Activated CD8-positive, alpha-beta memory T cell treated with anti-CD3 and anti-CD28 coated beads for 1 hour (primary cell): ENCODE measurements at regions not wholly inside any gene's neighbourhood (a gene's known extent, or its start where the extent isn't known, plus 50 kb on each side); places are given as distances from the start of the nearest gene placed in this dataset.

ENCODE experiments used
- DNase-seq, 2 donors: peaks; one replicate each; pipeline ENCODE4 v3.0.0-alpha.2; 2020; ENCODE audit warnings: low read depth in 1 of 2; ENCODE audit errors: extremely low read depth in 1 of 2

DNA sequence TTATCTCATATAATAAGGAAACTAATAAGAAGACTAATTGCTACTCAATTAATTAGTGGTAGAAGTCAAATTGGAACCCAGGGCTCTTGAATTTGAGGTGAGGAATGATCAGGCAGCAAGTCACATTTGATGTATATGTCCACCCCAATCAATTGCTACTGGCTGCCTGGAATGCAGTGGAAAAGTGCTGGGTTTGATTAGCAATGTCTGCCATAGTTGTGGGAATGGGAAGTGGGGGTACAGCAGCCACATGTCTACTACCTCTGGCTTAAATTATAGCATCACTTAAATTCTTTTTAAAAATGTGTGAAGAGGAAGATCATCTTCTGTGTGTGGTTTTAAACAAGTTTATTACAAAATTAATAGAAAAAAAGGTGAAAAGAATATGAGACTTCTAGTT is 50.8 kb upstream of the NAV2 start:
- DNase-seq, result no peak

GRCh38 chr11:19660076-19660475 is 52.6 kb upstream of the NAV2 start:
- no peak for DNase-seq

GRCh38 chr11:19659529-19659928 is 53.1 kb upstream of the NAV2 start:
- no peak for DNase-seq

DNA sequence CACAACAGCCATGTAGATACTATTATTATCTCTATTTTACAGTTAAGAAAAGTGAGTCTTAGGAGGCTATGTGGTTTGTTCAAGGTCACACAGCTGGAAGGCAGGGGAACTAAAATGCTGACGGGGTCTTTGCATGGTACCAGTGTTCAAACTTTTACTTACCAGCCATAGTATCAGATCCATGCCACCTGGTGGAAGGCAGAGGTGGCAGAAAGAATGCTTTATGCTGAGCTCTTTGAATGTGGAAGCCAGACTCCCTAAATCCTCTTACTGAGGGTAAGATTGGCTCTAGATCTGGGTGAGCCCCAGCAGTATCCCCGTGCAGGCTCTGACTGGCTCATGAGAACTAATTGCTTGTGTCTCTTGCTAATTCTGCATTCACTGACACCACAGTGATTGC is 54.3 kb upstream of the NAV2 start:
- DNase-seq, result no peak

GRCh38 chr11:19656140-19656541 is 56.5 kb upstream of the NAV2 start:
- no peak for DNase-seq

DNA sequence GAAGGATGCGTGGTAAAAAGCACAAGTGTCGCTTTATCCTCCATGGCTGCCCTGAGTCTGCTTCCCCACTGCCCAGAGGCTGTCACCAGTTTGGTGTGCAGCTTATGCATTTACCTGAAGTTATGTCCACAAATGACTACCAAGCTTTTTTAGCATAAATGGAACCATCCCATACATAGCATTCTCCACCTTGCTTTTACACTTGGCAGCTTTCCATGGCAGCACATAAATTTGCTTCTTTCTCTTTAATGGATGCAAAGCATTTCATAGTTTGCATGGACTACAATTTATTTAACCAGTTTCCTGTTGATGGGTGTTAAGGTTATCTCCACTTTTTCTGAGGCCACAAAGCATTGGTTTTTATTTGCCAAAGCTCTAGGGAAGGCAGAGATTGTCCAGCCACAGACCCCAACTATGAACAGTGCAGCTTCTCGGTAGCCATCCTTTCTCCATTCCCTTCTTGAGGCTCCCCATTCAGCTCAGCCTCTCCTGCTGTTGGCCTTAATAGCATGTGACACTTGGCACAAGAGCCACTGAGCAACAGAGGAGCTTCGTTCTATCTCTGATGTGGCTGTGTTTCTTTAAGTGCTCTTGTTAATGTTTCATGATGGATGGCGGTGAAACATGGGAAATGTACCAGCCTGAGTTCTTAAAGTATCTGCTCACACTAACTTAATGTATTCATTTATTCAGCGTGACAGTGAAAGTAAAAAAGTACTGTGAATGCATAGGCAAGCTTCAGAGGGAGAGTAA is 59.8 kb upstream of the NAV2 start:
- no peak for DNase-seq

- DNase-seq, result no peak
These were observed 61.0 kb upstream of the NAV2 start for GRCh38 chr11:19651653-19652052.

- no peak for DNase-seq
These were observed 61.6 kb upstream of the NAV2 start for GRCh38 chr11:19651028-19651427.

- DNase-seq, result no peak
These were observed 62.2 kb upstream of the NAV2 start for GRCh38 chr11:19650467-19650866.

- no peak for DNase-seq
These were observed 62.9 kb upstream of the NAV2 start for GRCh38 chr11:19649751-19650150.

- DNase-seq, result no peak
These were observed 64.3 kb upstream of the NAV2 start for GRCh38 chr11:19648321-19648720.

GRCh38 chr11:19647816-19648215 is 64.8 kb upstream of the NAV2 start:
- DNase-seq, result no peak

- no peak for DNase-seq
These were observed 65.7 kb upstream of the NAV2 start for GRCh38 chr11:19646921-19647320.

GRCh38 chr11:19646308-19646707 is 66.3 kb upstream of the NAV2 start:
- DNase-seq, result no peak

- no peak for DNase-seq
These were observed 68.3 kb upstream of the NAV2 start for GRCh38 chr11:19644316-19644715.

DNA sequence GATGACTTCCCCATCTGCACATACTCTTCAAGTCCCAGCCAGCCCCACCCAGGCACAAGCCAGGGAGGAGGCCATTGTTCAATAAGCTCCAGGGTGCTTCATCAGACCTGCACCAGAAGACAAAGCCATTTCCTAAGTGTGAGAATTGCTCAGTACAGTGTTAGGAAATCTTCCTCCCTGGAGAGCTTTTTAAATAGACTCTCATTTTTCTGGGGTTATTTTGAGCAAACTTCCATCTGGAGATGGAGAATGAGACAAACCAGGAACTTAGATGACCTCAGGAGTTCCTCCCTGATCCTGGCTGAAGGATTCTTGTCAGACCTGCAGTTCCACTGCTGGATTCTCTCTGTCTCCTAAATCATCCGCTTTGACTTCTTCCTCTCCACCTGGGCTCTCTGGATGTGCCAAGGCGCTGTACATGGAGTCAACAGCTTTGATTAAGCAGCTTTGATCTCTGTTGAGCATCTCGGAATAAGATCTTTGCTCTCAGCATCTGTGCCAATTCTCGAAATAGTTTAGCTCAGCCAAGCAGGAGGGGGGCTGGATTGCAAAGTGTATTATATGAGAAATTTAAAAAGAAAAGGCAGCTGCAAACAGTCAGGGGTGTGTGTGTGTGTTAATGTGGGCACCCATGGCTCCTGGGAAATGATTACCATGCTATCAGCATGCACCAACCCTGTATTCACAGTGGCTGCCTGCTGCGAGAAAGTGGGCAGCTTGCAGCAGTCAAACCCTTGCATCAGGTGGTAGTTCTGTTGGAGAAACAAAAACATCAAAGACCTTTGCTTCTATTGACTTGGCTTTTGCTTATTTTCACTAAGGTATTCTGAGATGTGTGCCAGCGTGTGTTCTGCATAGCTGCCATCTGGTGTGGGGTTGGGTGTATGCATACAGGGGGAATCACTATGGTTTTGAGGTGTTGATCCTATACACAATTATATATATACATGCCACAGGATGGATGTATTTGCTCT is 70.2 kb upstream of the NAV2 start:
- no peak for DNase-seq

DNA sequence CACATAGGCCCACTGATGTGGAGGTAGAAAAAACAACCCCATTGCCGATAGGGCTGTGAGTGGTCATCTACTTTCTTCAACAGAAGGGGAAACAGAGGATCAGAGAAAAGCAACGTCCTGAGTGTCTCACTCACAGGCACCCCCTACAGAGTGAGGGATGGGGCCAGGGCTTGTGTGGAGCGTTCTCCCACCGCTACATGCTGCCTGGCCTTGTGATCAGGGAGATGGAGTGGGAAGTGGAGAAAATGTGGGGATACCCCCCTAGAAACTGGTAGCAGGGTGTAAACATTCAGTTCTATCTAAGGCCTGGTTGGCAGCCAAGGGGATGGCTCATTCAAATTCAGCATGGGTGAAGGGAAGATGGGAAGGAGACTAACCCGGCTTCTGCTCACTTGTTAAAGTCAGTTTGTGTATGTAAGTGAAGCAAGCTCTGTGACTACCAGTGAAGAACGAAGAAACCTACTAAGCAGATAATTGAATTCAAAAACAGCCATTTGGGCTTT is 73.0 kb upstream of the NAV2 start:
- no peak for DNase-seq

DNA sequence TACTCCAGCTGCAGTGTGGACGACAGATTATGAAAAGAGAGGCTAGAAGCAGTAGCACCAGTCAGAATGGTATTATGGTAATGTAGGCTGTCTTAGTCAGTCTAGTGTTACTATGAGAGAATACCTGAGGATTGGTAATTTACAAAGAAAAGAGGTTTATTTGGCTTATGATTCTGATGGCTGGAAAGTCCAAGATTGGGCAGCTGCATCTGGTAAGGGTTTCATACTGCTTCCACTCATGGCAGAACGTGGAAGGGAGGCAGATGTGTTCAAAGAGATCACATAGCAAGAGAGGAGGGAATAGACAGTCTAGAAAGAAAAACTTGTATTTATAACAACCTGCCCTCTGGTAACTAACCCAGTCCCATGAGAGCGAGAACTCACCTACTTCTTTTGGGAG is 77.3 kb upstream of the NAV2 start:
- no peak for DNase-seq

DNA sequence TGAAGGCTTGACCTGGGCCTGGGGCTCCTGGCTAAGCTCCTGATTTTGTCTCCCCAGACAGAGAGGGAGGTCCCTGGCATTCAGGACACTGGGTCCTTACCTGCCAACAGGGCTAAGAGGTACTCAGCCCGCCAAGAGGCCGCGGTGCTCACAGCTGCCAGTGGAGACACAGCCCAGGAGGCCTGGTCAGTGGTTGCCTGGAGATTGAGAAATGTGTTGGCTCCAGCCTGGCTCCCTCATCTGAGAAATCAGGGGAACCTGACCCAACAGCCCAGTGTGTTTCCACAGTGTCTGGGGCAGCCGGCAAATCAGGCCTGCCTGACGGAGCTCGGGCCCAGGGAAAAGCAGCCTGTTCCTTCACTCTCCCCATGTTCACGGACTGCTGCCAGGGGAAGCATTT is 79.4 kb upstream of the NAV2 start:
- no peak for DNase-seq

- no peak for DNase-seq
These were observed 80.2 kb upstream of the NAV2 start for GRCh38 chr11:19632499-19632834.

- DNase-seq, result no peak
These were observed 80.7 kb upstream of the NAV2 start for GRCh38 chr11:19631712-19632498.
